Parathyroid adenoma (tissue), 2 donors: ENCODE measurements at regions not wholly inside any gene's neighbourhood (a gene's known extent, or its start where the extent isn't known, plus 50 kb on each side); places are given as distances from the start of the nearest gene placed in this dataset.

Experiments used
- H2AFZ ChIP-seq: fragments of 300-600 bp; sonication (generic); one replicate; pipeline ENCODE4 v1.7.0; 2017; ENCODE audit warnings: antibody characterized with exemption, mild to moderate bottlenecking
- H3K27ac ChIP-seq: fragments of 300-600 bp; sonication (generic); one replicate; pipeline ENCODE4 v1.7.0; 2017
- H3K27me3 ChIP-seq: fragments of 300-600 bp; sonication (generic); one replicate; pipeline ENCODE4 v1.7.0; 2017; ENCODE audit warnings: low read length; ENCODE audit not compliant: control insufficient read depth, insufficient read depth
- H3K36me3 ChIP-seq: fragments of 300-600 bp; sonication (generic); one replicate; pipeline ENCODE4 v1.7.0; 2017; ENCODE audit warnings: low read length; ENCODE audit not compliant: control insufficient read depth, insufficient read depth
- H3K4me1 ChIP-seq: fragments of 300-600 bp; sonication (generic); one replicate; pipeline ENCODE4 v1.7.0; 2017; ENCODE audit warnings: control low read depth
- H3K4me2 ChIP-seq: fragments of 300-600 bp; sonication (generic); one replicate; pipeline ENCODE4 v1.7.0; 2017; ENCODE audit warnings: low read length
- H3K4me3 ChIP-seq: fragments of 300-600 bp; sonication (generic); one replicate; pipeline ENCODE4 v1.7.0; 2017; ENCODE audit warnings: low read depth, low read length
- H3K79me2 ChIP-seq: fragments of 300-600 bp; sonication (generic); one replicate; pipeline ENCODE4 v1.7.0; 2017; ENCODE audit warnings: control low read depth
- H3K9ac ChIP-seq: fragments of 300-600 bp; sonication (generic); one replicate; pipeline ENCODE4 v1.7.0; 2017; ENCODE audit warnings: mild to moderate bottlenecking
- H3K9me3 ChIP-seq: fragments of 300-600 bp; sonication (generic); one replicate; pipeline ENCODE4 v1.7.0; 2017; ENCODE audit warnings: low read length; ENCODE audit not compliant: control insufficient read depth
- TF ChIP-seq, protein P1 (sequence below): fragments of 300-600 bp; sonication (generic); IDR thresholded peaks from one replicate; pipeline ENCODE4 v1.7.0; 2017; ENCODE audit warnings: antibody characterized with exemption, mild to moderate bottlenecking
- donor health status: primary hyperparathyroidism.

DNA sequence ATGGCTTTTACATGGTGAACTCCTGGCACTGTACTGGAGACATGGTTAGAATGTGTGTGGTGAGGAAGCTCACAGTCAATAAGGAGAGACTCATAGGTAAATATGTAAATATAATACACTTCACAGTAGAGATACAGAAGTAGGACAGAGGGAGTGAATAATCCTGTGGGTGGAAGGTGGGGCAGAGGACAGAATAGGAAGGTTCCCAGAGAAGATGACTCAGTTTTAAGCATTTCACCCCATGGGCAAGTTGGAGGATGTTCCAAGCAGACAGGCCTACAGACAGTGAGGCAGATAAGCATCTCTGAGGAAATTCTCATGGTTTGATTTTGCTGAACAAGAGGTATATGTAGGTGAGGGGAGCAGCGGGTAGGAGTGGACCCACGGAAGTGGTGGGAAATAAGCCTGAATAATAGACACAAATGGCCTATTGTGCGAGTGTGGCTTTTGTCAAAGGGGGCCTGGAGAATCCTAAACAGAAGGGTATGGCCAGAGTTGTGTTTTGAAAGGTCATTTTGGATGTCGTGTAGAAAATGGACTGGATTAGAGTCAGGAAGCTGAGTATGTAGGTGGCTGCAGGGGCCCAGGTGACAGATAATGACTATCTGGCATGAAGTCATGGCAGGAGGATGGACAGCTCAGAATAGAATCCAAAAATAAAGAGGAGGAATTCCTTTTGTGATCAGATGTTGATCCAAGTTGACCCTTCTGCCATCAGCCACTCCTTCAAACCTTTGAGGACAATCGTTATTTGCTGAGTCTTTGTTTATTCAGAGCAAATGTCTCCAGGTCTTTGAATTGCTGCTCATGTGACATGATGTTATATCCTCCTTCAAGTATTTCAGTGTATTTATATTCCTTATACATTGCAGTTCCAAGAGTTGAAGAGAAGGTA, 97.3 kb upstream of the THRB start:
- Histone ChIP-seq H3K4me2 (no peak overlapping the region), H3K27me3 (no peaks in the 10 kb centered on the region), H3K4me1 (no peaks in the 10 kb centered on the region), H3K79me2 (no peaks in the 10 kb centered on the region), H3K36me3 (no peaks in the 10 kb centered on the region), H2AFZ (no peak overlapping the region), H3K9ac (no peak overlapping the region), H3K9me3 (no peaks in the 10 kb centered on the region), H3K27ac (no peak overlapping the region), H3K4me3 (no peak overlapping the region)
- TF ChIP-seq, protein P1, sequence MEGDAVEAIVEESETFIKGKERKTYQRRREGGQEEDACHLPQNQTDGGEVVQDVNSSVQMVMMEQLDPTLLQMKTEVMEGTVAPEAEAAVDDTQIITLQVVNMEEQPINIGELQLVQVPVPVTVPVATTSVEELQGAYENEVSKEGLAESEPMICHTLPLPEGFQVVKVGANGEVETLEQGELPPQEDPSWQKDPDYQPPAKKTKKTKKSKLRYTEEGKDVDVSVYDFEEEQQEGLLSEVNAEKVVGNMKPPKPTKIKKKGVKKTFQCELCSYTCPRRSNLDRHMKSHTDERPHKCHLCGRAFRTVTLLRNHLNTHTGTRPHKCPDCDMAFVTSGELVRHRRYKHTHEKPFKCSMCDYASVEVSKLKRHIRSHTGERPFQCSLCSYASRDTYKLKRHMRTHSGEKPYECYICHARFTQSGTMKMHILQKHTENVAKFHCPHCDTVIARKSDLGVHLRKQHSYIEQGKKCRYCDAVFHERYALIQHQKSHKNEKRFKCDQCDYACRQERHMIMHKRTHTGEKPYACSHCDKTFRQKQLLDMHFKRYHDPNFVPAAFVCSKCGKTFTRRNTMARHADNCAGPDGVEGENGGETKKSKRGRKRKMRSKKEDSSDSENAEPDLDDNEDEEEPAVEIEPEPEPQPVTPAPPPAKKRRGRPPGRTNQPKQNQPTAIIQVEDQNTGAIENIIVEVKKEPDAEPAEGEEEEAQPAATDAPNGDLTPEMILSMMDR: no peak

DNA sequence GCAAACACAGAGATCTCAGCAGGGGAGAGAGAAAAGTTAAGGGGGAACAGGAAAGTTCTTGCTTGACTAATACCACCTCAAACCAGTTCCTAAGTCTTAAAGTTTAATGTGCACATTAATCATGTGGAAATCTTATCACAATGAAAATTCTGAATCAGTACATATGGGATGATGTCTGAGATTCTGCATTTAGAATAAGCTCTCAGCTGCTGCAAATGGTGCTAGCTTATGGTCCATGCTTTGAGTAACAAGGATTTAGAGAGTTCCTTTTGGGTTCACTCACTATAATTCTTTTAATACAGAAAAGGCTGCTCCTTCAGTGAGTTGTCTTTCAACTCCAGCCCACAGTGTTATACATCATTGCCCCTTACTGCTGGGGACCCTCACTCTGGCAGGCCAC, 99.5 kb upstream of the THRB start:
- Histone ChIP-seq H3K36me3 (no peaks in the 10 kb centered on the region), H3K27me3 (no peaks in the 10 kb centered on the region), H2AFZ (no peak overlapping the region), H3K4me2 (no peak overlapping the region), H3K4me1 (no peaks in the 10 kb centered on the region), H3K4me3 (no peak overlapping the region), H3K9me3 (no peaks in the 10 kb centered on the region), H3K79me2 (no peaks in the 10 kb centered on the region), H3K9ac (no peak overlapping the region), H3K27ac (no peak overlapping the region)
- TF ChIP-seq, protein P1: no peak

DNA sequence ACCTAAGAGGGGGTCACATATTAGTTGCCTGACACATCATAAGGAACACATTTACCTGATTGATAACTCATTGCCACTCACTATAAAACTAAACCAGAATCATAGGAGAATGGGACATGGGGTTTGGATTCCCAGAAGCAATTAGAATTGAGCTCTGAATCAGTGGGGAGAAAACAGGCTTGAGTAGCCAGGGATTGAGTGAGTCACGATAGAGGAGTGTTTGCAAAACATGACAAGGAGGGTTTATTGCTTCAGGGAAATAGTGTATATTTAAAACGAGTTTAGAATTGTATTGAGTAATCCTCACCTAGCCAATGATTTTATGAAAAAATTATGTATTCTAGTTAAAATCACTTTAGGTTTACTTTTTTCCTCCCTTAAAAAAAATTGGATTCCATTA, 101.1 kb upstream of the THRB start:
- H3K4me1 ChIP-seq: no peaks in the 10 kb centered on the region
- no peaks in the 10 kb centered on the region for H3K79me2 ChIP-seq
- TF ChIP-seq, protein P1: no peak
- H3K27me3 ChIP-seq: no peaks in the 10 kb centered on the region
- no peak overlapping the region for H3K9ac ChIP-seq
- H3K4me2 ChIP-seq: no peak overlapping the region
- no peak overlapping the region for H3K4me3 ChIP-seq
- no peak overlapping the region for H2AFZ ChIP-seq
- no peaks in the 10 kb centered on the region for H3K9me3 ChIP-seq
- H3K36me3 ChIP-seq: no peaks in the 10 kb centered on the region
- no peak overlapping the region for H3K27ac ChIP-seq

DNA sequence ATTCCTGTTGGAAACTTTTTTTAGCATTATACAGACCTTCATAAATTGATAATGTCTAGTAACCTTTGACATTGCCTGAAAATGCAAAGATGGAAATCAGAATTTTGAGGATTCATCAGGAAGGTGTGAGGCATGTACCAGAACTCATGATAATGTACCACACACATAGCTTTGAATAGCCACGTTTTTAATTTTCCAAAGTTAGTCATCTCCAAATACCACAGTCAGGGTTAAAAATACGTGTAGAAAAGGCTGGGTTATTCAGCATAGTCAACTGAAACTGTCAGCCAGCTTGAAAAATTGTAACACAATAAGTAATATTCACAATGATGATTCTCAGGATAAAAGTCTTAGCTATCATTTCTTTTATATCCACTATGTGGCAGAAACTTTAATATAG, 102.0 kb upstream of the THRB start:
- Histone ChIP-seq H3K27me3 (no peaks in the 10 kb centered on the region), H3K4me2 (no peak overlapping the region), H2AFZ (no peak overlapping the region), H3K9ac (no peak overlapping the region), H3K27ac (no peak overlapping the region), H3K79me2 (no peaks in the 10 kb centered on the region), H3K4me1 (no peaks in the 10 kb centered on the region), H3K36me3 (no peaks in the 10 kb centered on the region), H3K4me3 (no peak overlapping the region), H3K9me3 (no peaks in the 10 kb centered on the region)
- TF ChIP-seq, protein P1: no peak
